OCI-M1 (cell line): ENCODE measurements at regions not wholly inside any gene's neighbourhood (a gene's known extent, or its start where the extent isn't known, plus 50 kb on each side); places are given as distances from the start of the nearest gene placed in this dataset.
"Not testable (repeated sequence)": the region's sequence is repeated elsewhere in the genome, so short reads cannot be mapped to it uniquely, and the experiment has no call there.

Experiments
- DNase-seq: peaks from one replicate; lab custom pipeline; 2025; lab: John Stamatoyannopoulos, UW

GRCh38 chr11:24185535-24185934 lies 311.3 kb upstream of the LUZP2 start:
- DNase-seq, result not testable (repeated sequence)

DNA sequence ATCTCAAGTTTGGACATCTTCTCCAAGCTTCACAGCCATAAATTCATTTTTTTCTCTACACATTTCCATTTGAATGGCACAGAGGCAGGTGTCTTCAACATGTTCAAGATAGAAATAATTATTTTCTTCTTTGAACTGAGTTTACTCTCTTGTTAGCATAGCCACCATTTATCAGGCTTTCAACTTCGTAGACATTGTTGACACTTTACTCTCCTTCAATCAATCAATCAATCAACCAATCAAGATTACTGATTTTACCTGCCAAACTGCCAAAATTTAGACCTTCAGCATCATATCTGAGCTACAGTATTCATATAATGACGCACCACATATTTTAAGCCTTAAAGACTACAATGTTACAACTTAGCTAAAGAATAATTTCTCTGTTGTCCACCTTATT lies 300.1 kb upstream of the LUZP2 start:
- DNase-seq, result no peak

DNA sequence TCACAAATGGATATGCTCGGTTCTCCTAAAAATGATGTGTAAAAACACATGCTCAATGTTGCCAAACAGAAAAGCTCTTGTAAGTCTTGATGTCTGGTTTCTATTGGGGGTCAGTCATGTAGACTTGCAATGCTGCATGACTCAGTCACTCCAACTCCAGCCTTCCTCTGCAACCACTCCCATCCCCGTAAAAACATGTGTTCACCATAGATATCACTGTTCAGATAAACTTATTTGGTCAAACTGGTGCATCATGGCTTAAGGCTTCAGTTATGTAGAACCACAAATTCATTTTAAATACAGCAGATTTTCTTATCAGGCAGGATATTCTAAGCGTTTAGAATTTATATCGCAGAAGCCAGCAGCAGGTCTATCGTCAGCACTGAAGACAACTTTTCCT lies 298.4 kb upstream of the LUZP2 start:
- DNase-seq, result peak; percentile 96

GRCh38 chr11:24199461-24199860 lies 297.4 kb upstream of the LUZP2 start:
- no peak for DNase-seq

- no peak for DNase-seq
Observed at GRCh38 chr11:24206030-24206429, 290.8 kb upstream of the LUZP2 start.

DNA sequence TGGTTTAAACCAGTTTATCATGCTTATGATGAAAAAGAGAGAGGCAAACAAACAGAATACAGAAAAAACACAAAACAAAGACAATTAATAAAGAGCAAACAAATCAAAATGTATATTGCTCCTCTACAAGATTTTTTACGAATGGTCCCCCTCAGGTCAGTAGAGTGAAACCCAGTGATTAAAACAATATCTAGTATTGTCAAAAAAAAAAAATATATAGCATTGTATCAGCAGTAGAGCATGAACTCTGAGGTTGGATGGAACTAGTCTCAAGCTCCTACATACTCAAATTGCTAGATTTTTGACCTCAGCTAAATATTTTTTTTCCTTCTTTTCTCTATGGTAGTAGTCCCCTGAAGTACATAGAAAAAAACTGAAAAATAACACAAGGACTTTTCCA lies 290.3 kb upstream of the LUZP2 start:
- DNase-seq, result no peak

DNA sequence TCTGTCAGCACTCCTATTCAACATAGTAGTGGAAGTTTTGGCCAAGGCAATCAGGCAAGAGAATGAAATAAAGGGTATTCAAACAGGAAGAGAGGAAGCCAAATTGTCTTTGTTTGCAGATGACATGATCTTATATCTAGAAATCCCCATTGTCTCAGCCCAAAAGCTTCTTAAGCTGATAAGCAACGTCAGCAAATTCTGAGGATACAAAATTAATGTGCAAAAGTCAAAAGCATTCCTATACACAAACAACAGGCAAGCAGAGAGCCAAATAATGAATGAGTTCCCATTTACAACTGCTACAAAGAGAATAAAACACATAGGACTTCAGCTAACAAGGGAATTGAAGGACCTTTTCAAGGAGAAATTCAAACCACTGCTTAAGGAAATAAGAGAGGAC lies 280.4 kb upstream of the LUZP2 start:
- DNase-seq, result no peak

- DNase-seq, result not testable (repeated sequence)
Observed at GRCh38 chr11:24217319-24217718, 279.5 kb upstream of the LUZP2 start.

- no peak for DNase-seq
Observed at GRCh38 chr11:24225501-24225900, 271.4 kb upstream of the LUZP2 start.

DNA sequence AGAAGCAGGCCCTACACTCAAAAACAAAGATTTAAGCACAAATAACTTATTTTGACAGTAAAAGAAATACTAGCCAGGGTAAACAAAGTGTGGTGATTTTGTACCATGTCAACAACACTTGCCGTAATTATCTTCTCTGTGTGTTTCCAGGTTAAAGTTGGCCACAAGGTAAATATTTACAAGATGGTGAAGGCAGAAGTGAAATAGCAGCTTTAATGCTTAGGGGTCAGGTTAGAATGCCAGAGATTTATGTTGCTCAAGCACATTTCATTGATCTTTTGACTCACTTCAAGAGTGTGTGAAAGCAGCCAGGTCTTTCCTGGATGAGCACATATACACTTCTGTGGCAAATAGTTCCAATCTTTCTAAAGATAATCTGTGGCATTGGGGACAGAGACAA lies 270.2 kb upstream of the LUZP2 start:
- no peak for DNase-seq

GRCh38 chr11:24233041-24233440 lies 263.8 kb upstream of the LUZP2 start:
- no peak for DNase-seq

- no peak for DNase-seq
Observed at GRCh38 chr11:24234822-24235508, 261.9 kb upstream of the LUZP2 start.

DNA sequence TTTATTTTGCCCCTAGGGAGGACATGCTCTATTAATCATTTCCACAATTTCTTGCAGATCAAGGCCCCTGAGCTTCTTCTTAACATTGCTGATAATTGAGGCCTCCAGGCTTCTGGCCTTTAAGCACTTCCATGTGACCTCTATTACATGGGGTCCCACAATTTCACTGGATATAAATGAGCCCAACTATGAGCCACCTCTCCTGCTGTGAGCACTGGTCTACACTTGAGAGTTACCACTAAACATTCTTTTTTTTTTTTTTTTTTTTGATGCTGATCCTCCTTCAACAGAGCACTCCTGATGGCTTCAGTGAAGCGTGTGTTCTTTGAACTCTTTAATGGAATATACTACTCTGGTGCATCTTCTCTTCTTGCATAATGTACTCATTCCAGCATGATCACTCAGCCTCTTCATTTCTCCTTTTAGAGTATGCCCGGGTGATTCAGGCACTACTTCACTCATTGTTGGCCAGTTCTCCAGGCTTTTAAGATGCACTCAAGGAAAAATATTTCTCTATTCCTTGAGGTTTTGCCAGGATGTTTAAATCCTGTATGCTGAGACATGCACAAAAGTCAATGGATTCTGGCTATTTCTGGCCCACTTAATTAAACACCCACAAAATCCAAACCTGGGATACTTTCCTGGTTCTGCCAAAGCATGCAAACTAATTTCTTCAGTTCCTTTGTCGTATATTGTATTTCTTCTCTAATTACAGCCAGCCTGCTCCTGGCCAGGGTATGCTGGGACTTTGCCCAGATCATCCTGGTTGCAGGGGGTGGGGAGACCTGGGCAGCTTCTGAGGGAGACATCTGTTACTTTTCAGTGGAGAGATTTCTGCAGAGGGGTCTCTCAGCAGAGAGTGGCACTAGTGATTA lies 257.8 kb upstream of the LUZP2 start:
- no peak for DNase-seq

DNA sequence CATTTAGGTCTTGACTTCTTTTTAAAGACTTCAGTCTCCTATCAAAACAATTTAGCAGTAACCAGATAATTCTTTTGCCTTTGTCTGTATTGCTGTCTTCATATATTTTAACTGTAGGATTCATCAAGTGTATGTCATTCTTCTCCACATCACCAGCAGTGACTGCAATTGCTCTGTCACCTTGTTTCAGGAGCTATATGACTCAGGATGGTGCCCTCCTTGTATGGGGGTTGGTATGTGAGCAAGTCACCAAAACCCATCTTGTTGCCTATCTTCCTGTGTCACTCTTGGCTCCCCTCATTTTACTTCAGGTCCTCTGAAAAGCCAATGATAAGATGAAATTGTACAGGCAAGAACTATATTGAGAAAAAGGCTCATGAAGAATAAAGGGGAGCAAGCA lies 256.9 kb upstream of the LUZP2 start:
- no peak for DNase-seq

DNA sequence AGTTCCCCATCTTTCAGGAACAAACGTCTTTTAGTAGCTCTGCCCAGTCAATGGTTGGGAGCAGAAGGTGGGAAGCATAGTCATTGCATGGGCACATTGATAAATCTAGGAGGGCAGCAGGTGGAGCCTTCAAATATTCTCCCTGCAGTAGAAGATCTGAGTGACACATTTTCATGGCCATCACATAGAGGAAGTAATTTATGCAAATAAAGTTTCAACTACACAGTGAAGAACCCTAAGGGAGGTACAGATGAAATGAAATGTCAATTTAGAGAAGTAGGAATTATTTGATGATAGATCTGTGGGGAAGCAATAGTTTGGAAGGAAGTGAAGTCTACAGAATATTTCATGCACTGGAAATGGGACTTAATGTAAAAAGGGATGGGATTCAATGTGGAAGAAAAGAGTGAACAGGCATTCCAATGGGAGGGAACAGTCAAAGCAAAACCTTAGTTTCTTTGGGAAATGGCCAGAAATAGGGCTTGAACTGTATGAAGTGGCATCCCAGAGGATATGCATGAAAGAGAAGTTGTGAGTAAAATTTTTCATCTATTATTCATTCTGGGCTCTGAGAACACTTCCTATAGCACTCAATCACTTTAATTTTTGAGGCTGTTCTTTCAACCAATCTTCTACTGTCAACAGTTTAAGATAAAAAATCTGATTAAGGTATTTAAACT lies 256.2 kb upstream of the LUZP2 start:
- DNase-seq, result peak; percentile 32

DNA sequence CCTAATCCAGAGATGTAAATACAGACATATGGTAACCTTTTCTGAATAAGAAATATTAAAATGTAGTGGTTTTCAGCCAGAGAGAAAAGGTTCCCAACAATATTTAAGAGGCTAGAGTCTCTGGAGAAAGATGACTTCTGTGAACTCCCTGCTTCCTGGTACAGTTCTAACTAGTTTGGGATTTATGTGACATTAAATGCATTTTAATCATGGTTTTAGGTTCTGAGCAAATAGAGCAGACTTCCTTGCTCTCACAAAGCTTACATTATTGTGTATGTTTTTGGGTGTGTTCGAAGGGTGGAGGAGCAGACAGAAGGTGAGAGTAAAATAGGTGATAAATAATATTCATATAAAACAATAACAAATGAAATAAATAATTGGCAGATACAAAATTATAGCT lies 250.1 kb upstream of the LUZP2 start:
- DNase-seq, result no peak

DNA sequence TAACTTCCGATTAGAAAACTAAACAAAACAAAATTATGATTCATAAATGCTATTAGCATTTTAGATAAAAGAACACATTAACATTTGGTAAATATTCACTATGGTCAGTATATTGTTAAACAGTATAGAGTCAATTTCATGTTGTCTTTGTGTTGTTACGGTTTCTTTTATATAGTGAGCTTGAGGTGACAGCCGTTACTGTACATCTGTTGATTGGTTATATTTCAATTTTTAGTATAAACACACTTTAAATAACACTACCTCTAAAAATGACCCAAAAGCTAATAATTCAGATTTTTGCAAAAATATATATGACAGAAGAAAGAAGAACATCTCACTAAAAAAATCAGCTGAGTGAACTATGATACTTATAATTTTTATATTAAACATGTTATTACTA lies 249.0 kb upstream of the LUZP2 start:
- no peak for DNase-seq

- no peak for DNase-seq
Observed at GRCh38 chr11:24249921-24250320, 246.9 kb upstream of the LUZP2 start.

DNA sequence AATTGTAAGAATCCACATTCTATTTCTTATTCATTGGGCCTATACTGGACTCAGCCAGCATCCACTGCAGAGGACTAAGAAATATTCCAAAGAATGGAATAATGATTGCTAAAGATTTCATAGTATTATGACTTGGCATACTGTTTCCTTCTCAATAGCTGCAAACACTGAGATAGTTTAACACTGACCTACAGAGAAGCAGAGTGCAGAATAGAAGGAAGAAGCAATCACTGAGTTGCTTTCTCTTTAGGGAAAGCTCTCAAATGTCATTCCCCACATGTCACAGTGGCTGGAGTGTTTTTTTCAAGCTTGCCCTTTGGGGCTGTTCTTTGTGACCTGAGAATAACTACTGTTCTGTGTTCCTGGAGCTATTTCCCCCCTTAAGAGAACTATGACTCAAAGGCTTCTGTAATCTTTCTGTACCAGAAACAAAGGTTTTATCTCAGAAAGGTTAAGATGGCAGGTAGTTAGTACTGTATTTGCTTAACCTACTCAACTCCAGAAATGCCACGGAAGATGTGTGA lies 243.6 kb upstream of the LUZP2 start:
- peak; percentile 41 for DNase-seq

GRCh38 chr11:24264868-24265267 lies 232.0 kb upstream of the LUZP2 start:
- DNase-seq, result peak; percentile 41

- DNase-seq, result no peak
Observed at GRCh38 chr11:24267014-24267413, 229.8 kb upstream of the LUZP2 start.

GRCh38 chr11:24271798-24272197 lies 225.1 kb upstream of the LUZP2 start:
- DNase-seq, result no peak
